ENCODE measurements at regions not wholly inside any gene's neighbourhood (a gene's known extent, or its start where the extent isn't known, plus 50 kb on each side); places are given as distances from the start of the nearest gene placed in this dataset.
"Not testable (repeated sequence)": the region's sequence is repeated elsewhere in the genome, so short reads cannot be mapped to it uniquely, and the experiment has no call there.

DNA sequence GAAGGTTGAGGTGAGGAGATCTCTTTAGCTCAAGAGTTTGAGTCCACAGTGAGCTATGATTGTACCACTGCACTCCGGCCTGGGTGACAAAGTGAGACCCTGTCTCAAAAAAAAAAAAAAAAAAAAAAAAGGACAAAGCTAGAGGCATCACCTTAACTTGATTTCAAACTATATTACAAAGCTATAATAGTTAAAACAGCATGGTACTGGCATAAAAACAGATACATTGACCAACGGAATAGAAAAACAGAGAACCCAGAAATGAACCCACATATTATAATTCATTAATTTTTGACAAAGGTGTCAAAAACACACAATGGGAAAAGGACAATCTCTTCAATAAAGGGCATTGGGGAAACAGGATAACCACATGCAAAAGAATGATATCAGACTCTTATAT, 50.8 kb upstream of the MBOAT1 start:
- DNase-seq: no peak

GRCh38 chr6:20265842-20266241, 53.6 kb upstream of the MBOAT1 start:
- no peak for DNase-seq

DNA sequence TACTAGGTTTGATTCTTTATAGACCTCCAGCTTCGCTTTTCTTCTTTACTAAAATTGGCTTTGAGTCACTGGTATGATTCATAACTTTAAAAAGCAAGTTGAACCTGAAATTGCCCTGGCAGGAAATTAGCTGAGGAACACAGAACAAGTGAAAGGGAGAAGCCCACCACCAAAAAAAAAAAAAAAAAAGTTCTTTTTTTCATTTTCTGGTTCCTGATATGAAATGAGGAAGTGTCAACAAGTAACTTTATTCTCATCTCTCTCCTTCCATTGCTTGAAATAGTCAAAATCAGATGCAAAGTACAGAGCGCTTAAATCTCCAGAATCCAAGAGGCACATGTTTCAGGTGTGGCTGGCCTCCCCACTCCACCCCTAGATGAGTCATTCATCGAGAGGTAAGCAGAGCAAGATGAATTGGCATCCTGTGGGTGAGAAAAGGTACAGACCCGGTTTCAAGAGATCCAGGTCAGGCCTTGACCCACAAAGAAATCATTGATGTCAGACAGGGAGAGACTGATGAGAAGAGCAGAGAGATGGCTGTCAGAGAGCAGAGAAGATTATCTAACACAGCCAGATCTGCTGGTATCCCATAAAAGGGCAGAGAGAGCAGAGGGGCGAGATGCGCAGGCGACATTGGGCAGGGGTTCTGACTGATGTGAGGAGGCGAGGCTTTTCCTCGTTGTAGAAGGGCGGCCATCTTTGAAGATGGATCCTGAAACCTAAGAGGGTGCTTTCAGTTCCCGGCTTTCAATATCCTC, 54.8 kb upstream of the MBOAT1 start:
- no peak for DNase-seq

DNA sequence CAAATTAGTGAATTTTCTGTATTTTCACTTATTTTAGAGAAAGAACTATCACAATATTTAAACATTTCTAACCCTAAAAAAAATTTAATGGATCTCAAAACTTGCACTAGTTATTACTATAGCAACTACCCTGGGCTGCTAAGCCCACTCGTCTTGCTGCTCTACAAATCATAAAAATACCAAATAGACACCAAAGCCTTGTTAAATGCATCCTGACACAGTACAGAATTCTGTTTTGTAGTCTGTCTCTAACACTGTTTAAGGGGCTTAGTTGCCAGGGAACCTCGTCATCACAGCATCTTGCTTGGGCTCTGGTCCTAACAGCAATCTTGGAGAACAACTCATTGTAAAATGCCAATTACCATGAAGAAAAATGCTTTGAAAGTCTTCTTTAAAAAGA, 56.9 kb upstream of the MBOAT1 start:
- DNase-seq: no peak

DNA sequence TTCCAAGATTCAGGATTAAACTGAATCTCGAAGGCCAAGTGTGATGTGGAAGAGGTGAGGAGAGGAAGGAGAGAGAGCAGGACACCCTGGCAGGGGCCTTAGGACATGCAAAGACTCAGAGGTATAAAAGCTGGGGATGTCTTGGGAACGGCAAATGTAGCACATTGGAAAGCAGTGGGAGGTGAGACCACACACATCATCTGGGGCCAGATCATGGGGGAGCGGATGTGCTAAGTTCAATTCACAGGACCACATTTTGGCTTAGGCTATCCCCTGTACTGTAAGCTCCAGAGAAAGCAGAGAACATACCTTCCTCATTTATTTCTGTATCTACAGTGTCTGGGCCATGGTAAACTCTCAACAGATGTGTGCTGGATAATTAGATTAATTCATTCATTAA, 59.5 kb upstream of the MBOAT1 start:
- no peak for DNase-seq

- DNase-seq: no peak
These were observed 61.9 kb upstream of the MBOAT1 start for GRCh38 chr6:20274137-20274536.

DNA sequence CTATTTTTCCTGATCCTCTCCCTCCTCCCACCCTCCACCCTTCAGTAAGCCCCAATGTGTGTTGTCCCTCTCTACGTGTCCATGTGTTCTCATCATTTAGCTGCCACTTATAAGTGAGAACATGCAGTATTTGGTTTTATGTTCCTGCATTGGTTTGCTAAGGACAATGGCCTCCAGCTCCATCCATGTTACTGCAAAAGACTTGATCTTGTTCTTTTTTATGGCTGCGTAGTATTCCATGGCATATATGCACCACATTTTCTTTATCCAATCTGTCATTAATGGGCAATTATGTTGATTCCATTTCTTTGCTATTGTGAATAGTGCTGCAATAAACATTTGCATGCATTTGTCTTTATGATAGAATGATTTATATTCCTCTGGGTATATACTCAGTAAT, 63.6 kb upstream of the MBOAT1 start:
- DNase-seq: not testable (repeated sequence)

DNA sequence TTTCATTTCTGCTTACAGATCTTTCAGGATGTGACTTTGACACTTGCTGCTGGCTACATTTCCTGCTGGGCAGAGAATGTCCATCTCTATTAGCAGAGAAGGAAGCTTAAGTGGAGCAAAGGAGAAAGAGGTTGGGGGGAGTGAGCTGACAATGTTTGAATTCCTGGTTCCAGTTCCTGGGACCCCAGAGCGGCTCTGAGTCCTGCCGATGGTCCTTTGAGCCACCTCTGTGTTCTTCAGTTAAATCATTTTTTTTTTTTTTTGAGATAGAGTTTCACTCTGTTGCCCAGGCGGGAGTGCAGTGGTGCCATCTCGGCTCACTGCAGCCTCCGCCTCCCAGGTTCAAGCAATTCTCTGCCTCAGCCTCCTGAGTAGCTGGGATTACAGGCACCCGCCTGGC, 65.5 kb upstream of the MBOAT1 start:
- not testable (repeated sequence) for DNase-seq

DNA sequence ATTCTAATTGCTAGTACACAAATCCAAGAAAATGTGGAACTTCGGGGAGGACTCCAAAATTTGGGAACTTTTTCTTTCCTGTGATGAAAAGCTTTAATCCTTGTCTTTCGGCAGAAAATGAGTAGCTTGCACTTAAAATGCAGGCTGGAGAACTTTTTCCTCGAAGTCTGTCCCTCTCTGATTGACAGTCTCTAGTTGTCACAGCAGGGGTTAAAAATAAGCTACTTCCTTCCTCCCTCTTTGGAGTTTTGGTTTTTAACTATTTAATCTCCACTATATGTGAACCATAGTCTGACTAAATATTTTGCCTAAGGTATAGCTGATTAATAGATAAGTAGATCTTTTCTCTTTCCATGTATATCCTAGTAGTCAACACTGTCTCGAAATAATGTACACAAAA, 66.8 kb upstream of the MBOAT1 start:
- no peak for DNase-seq

DNA sequence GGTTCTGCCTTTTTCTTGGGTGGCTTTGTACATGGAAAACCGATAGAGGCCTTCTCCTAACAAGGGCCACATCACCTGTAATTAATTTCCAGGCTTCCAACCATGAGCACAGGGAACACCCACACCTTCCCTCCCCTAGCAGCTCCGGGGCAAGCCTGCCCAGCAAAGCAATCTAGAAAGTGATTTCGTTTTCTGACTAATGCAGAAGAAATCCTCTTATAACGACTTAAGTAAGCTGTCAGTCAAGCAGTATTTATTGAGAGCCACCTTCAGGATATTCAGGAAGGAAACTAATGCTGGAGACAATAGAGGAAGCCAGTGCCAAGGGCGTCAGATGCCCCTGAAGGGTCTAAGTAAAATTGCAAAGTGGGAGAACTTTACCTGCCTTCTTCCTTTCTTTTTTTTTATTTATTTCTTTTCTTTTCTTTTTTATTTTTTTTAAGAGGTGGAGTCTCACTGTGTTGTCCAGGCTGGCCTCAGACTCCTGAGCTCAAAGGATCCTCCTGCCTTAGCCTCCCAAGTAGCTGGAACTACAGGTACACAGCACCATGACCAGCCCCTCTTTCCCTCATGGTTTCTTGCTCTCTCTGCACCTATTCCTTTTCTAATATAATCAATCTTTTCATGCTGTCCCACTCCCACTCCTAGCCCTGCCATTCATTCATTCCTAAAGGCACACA, 67.5 kb upstream of the MBOAT1 start:
- no peak for DNase-seq

- DNase-seq: no peak
These were observed 68.0 kb upstream of the MBOAT1 start for GRCh38 chr6:20280288-20280621.

GRCh38 chr6:20284672-20285071, 72.4 kb upstream of the MBOAT1 start:
- no peak for DNase-seq

GRCh38 chr6:20286968-20287565, 74.8 kb upstream of the MBOAT1 start:
- no peak for DNase-seq

- DNase-seq: peak; percentile 84
These were observed 79.7 kb upstream of the MBOAT1 start for GRCh38 chr6:20291764-20292580.

- no peak for DNase-seq
These were observed 80.6 kb upstream of the MBOAT1 start for GRCh38 chr6:20292905-20293304.

GRCh38 chr6:20301256-20301655, 89.0 kb upstream of the MBOAT1 start:
- no peak for DNase-seq

- no peak for DNase-seq
These were observed 89.9 kb upstream of the MBOAT1 start for GRCh38 chr6:20302168-20302567.

DNA sequence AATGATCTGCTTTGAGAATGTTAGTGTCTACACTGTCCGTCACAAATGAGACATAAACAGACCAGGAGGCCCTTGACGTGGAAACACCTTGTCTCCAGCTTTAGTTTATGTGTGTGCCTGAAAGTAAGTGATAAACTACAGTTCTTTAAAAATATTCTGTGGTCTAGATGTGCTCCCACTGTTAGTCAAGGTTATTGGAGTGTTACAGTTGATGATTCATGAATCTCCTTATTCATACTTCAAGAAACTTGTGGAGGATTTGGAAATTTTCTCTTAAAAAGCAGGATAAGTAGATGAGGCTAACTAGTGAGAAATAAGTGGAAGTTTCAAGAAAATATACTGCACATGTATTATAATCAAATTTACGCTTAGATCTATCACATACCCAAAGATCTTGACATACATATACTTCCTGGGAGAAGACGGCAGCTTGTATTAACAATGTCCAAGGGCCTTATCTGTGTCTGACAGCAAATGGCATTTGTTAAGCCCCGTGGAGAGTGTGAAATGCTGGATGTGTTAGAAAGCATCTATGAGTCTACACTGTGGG, 90.5 kb upstream of the MBOAT1 start:
- DNase-seq: no peak

DNA sequence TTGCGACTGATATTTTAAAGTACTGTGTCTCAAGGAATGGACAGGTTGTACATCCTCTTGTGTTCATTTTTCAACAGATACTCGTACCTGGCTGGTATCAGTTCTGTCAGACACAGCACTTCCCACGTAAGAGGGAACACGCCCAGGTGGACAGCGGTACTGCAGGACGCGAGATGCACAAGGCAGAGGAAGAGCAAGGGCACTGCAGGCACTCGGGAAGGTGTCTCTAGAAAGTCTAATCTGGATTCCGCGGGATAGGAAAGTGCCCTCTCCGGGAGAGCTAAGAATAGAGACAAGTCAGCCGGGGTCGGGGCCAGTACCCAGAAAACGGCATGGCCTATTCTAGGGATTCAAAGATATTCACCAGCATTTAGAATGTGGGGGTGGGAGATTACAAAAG, 94.2 kb upstream of the MBOAT1 start:
- DNase-seq: no peak

DNA sequence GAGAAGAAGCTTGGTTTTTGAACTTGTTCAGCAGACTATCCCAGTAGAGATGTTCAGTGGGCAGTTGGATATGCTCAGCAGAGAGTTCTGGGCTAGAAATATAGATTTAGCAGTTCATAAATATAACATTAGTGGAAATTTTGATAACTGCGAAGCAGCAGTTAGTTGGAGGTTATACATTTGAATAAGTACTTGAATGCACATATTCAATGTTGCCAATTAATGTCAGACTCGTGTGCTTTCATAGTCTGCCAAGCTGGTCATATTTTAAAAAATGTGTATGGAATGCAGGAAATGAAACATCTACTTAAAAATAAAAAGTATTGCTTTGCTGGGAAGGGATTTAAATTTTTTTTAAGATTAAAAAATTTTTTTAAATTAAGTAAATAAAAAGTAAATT, 92.5 kb upstream of the E2F3 start:
- DNase-seq: no peak

DNA sequence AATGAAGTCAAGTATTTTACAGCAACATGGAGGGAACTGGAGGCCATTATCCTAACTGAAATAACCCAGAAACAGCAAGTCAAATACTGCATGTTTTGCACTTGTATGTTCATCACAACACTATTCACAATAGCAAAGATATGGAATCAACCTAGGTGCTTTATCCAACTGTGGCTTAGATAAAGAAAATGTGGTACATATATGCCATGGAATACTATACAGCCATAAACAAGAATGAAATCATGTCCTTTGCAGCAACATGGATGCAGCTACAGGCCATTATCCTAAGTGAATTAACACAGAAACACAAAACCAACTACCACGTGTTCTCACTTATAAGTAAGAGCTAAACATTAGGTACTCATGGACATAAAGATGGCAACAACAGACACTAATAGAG, 91.5 kb upstream of the E2F3 start:
- DNase-seq: no peak

- DNase-seq: no peak
These were observed 89.1 kb upstream of the E2F3 start for GRCh38 chr6:20312606-20313005.

DNA sequence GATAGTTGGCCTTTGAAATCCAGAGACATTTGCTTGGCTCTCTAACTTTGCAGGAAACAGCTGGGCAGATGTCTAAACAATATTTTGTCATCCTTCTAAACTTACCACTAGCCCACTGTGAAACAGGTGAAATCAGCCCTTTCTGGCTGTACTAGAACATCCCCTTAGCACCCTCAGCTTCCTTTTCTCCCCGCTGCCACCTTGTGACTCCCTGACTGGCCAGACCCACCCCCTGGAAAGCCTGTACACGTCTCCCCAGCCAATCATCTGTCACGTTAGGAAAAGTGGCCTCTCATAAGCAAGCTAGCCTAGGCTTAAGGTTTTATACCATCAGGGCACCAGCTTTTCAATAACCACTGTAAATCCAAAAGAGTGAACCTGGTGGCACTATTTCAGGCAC, 88.6 kb upstream of the E2F3 start:
- no peak for DNase-seq
